Inflammatory macrophage (primary cell): ENCODE measurements at regions not wholly inside any gene's neighbourhood (a gene's known extent, or its start where the extent isn't known, plus 50 kb on each side); places are given as distances from the start of the nearest gene placed in this dataset.

Experiments
- DNase-seq, 2 donors: peaks; one replicate each; pipeline ENCODE4 v3.0.0-alpha.2; 2020 to 2022

- no peak for DNase-seq
Observed at GRCh38 chr6:115717062-115717461, 343.6 kb downstream of the FRK start.

- DNase-seq = no peak
Observed at GRCh38 chr6:115712291-115712961, 348.3 kb downstream of the FRK start.

GRCh38 chr6:115708850-115709249, 351.8 kb downstream of the FRK start:
- DNase-seq = no peak

GRCh38 chr6:115706981-115707380, 353.7 kb downstream of the FRK start:
- DNase-seq = no peak

- DNase-seq = no peak
Observed at GRCh38 chr6:115706324-115706723, 354.4 kb downstream of the FRK start.

- no peak for DNase-seq
Observed at GRCh38 chr6:115704028-115704427, 356.7 kb downstream of the FRK start.

- DNase-seq = no peak
Observed at GRCh38 chr6:115691433-115691832, 369.3 kb downstream of the FRK start.

- DNase-seq = no peak
Observed at GRCh38 chr6:115690854-115691253, 369.8 kb downstream of the FRK start.

GRCh38 chr6:115681978-115682775, 378.5 kb downstream of the FRK start:
- no peak for DNase-seq

- no peak for DNase-seq
Observed at GRCh38 chr6:115680621-115681020, 380.1 kb downstream of the FRK start.

GRCh38 chr6:115677198-115677597, 383.5 kb downstream of the FRK start:
- DNase-seq = no peak

- no peak for DNase-seq
Observed at GRCh38 chr6:115675443-115675842, 385.2 kb downstream of the FRK start.

- no peak for DNase-seq
Observed at GRCh38 chr6:115668781-115669180, 391.9 kb downstream of the FRK start.

- DNase-seq = no peak
Observed at GRCh38 chr6:115668211-115668610, 392.5 kb downstream of the FRK start.

GRCh38 chr6:115667478-115668026, 393.1 kb downstream of the FRK start:
- DNase-seq = no peak

GRCh38 chr6:115666997-115667396, 393.7 kb downstream of the FRK start:
- no peak for DNase-seq

GRCh38 chr6:115665310-115665709, 395.4 kb downstream of the FRK start:
- no peak for DNase-seq

GRCh38 chr6:115663681-115664080, 397.0 kb downstream of the FRK start:
- no peak for DNase-seq

- DNase-seq = no peak
Observed at GRCh38 chr6:115643762-115644161, 416.9 kb downstream of the FRK start.

- DNase-seq = no peak
Observed at GRCh38 chr6:115634887-115635286, 425.8 kb downstream of the FRK start.

GRCh38 chr6:115634131-115634530, 426.6 kb downstream of the FRK start:
- DNase-seq = no peak

- DNase-seq = no peak
Observed at GRCh38 chr6:115631028-115631427, 429.7 kb downstream of the FRK start.

- DNase-seq = no peak
Observed at GRCh38 chr6:115630424-115631024, 430.2 kb downstream of the FRK start.

- DNase-seq = no peak
Observed at GRCh38 chr6:115629415-115629814, 431.3 kb downstream of the FRK start.
